Ovary (tissue), 7 donors: ENCODE measurements at regions not wholly inside any gene's neighbourhood (a gene's known extent, or its start where the extent isn't known, plus 50 kb on each side); places are given as distances from the start of the nearest gene placed in this dataset.
"Not testable (repeated sequence)": the region's sequence is repeated elsewhere in the genome, so short reads cannot be mapped to it uniquely, and the experiment has no call there.

Source experiments
- DNase-seq, 5 donors: peaks; one replicate each; pipeline ENCODE4 v3.0.0-alpha.2; 2019 to 2020
- H3K27ac ChIP-seq, 2 donors: fragments of 200-600 bp; one replicate each; pipeline versions ENCODE4 v1.5.1 to v1.8.0; 2019 to 2022
- H3K27me3 ChIP-seq: fragments of 200-600 bp; one replicate; pipeline ENCODE4 v1.8.0; 2022
- H3K36me3 ChIP-seq: fragments of 200-600 bp; sonication (generic); one replicate; pipeline ENCODE4 v1.5.1; 2019
- H3K4me1 ChIP-seq: one replicate; pipeline ENCODE4 v1.8.1; 2013; ENCODE audit warnings: mild to moderate bottlenecking, moderate library complexity; ENCODE audit not compliant: insufficient read depth
- H3K4me3 ChIP-seq: fragments of 200-600 bp; sonication (generic); one replicate; pipeline ENCODE4 v1.5.1; 2017
- H3K9me3 ChIP-seq, 2 donors: fragments of 200-600 bp in 1 of 2; sonication (generic) in 1 of 2; one replicate each; pipeline versions ENCODE4 v1.5.1 to v1.8.1; 2013 to 2019; ENCODE audit warnings: mild to moderate bottlenecking in 1 of 2, moderate library complexity in 1 of 2
- CTCF ChIP-seq, 3 donors: fragments of 450-650 bp in 2 of 3; fragments of 200-600 bp in 1 of 3; IDR thresholded peaks; one replicate each; pipeline versions ENCODE4 v1.5.1 to v1.8.0; 2016 to 2022; ENCODE audit warnings: antibody characterized with exemption in 3 of 3, mild to moderate bottlenecking in 1 of 3
- EP300 ChIP-seq: sonication (generic); formaldehyde crosslinking; IDR thresholded peaks from one replicate; pipeline ENCODE4 v1.6.1; 2017; ENCODE audit warnings: antibody characterized with exemption
- POLR2A ChIP-seq: fragments of 450-650 bp; IDR thresholded peaks from one replicate; pipeline ENCODE4 v1.6.1; 2017; ENCODE audit warnings: antibody characterized with exemption, mild to moderate bottlenecking, moderate library complexity
- WGBS, 3 donors: extraction: QIAGEN DNeasy Blood & Tissue Kit in 1 of 3; methylation state at CpG; one replicate each; pipeline versions ENCODE4 v1.1.5 to v1.1.7; 2013 to 2017; 5-methylcytosine and 5-hydroxymethylcytosine counted together
- intact Hi-C, 4 donors: fragments of 100-400 bp; cut with DNase I; formaldehyde crosslinking; loops; one replicate each; pipeline versions ENCODE4 v1.11.0 to v1.15.1; 2022 to 2023
- donor health status: DM: no; HTN: no; CAD: no; lungs with moderate emphysema.
- donor health status: DM: no; HTN: no; CAD: no.
- donor health status: Bipolar disorder and iron deficiency.
- donor health status: DM: no; HTN: no; CAD: no.
- donor health status: DM: yes; HTN: yes; CAD: no.

- Histone ChIP-seq H3K27ac (no peak overlapping the region), H3K27me3 (no peaks in the 10 kb centered on the region), H3K36me3 (no peaks in the 10 kb centered on the region), H3K9me3 (no peaks in the 10 kb centered on the region), H3K4me3 (no peak overlapping the region), H3K4me1 (no peaks in the 10 kb centered on the region)
- no peak for DNase-seq
- TF ChIP-seq CTCF (IDR thresholded peaks at IDR 0.05) (no peak), EP300 (no peak), POLR2A (no peak)
- WGBS, 3 donors, result 50 to 67% (median 56%) methylated on average over 3 of the region's 3 CpGs
- intact Hi-C loops, result no loop called here
These were observed 71.1 kb downstream of the TRAM1L1 start for GRCh38 chr4:117014236-117014635.

- Histone ChIP-seq H3K36me3 (no peaks in the 10 kb centered on the region), H3K27ac (no peak overlapping the region), H3K27me3 (no peaks in the 10 kb centered on the region), H3K4me3 (no peak overlapping the region), H3K4me1 (no peaks in the 10 kb centered on the region), H3K9me3 (no peaks in the 10 kb centered on the region)
- intact Hi-C loops, result no loop called here
- no peak for DNase-seq
- 93 to 98% (median 95%) methylated on average over 1 of the region's 1 CpG for WGBS, 3 donors
- TF ChIP-seq POLR2A (no peak), CTCF (IDR thresholded peaks at IDR 0.05) (no peak), EP300 (no peak)
These were observed 74.7 kb downstream of the TRAM1L1 start for GRCh38 chr4:117010671-117011070.

- TF ChIP-seq POLR2A (no peak), EP300 (no peak), CTCF (IDR thresholded peaks at IDR 0.05) (no peak)
- Histone ChIP-seq H3K27ac (no peak overlapping the region), H3K27me3 (no peaks in the 10 kb centered on the region), H3K36me3 (no peaks in the 10 kb centered on the region), H3K4me1 (no peaks in the 10 kb centered on the region), H3K9me3 (no peaks in the 10 kb centered on the region), H3K4me3 (no peak overlapping the region)
- no peak for DNase-seq
- WGBS, 3 donors, result 67 to 68% (median 68%) methylated on average over 8 of the region's 8 CpGs
- intact Hi-C loops, result no loop called here
These were observed 84.3 kb downstream of the TRAM1L1 start for GRCh38 chr4:117001077-117001476.

GRCh38 chr4:116982656-116983055 is 102.7 kb downstream of the TRAM1L1 start:
- no peak overlapping the region for H3K27ac ChIP-seq

GRCh38 chr4:116980436-116980835 is 104.9 kb downstream of the TRAM1L1 start:
- H3K4me1 ChIP-seq, H3K9me3 ChIP-seq, H3K36me3 ChIP-seq, H3K27me3 ChIP-seq, intact Hi-C loops, H3K4me3 ChIP-seq, H3K27ac ChIP-seq, DNase-seq: not testable (repeated sequence)
- 70 to 83% (median 80%) methylated on average over 12 of the region's 12 CpGs for WGBS, 3 donors

More at GRCh38 chr4:116982656-116983055, 102.7 kb downstream of the TRAM1L1 start:
- DNase-seq, result no peak
- Histone ChIP-seq H3K4me3 (no peak overlapping the region), H3K9me3 (no peaks in the 10 kb centered on the region), H3K4me1 (no peaks in the 10 kb centered on the region), H3K36me3 (no peaks in the 10 kb centered on the region), H3K27me3 (no peaks in the 10 kb centered on the region)
- TF ChIP-seq CTCF (IDR thresholded peaks at IDR 0.05), result no peak
- no peak for TF ChIP-seq EP300
- WGBS, 3 donors, result 50 to 76% (median 62%) methylated on average over 5 of the region's 5 CpGs
- intact Hi-C loops, result no loop called here
